Thoracic aorta (tissue), 2 donors: ENCODE measurements at regions not wholly inside any gene's neighbourhood (a gene's known extent, or its start where the extent isn't known, plus 50 kb on each side); places are given as distances from the start of the nearest gene placed in this dataset.

Source experiments
- ATAC-seq: fragments of 150-250 bp; one replicate; pipeline ENCODE4 v1.8.0; 2017; ENCODE audit warnings: low read depth; ENCODE audit not compliant: insufficient number of reproducible peaks, low FRiP score
- DNase-seq: peaks from one replicate; pipeline ENCODE4 v3.0.0-alpha.2; 2020; ENCODE audit warnings: low spot score
- H3K27ac ChIP-seq, 2 donors: fragments of 200-600 bp; sonication (generic); 1 replicate in 1 of 2; 2 replicates in 1 of 2; pipeline ENCODE4 v1.5.1; 2016; ENCODE audit warnings: mild to moderate bottlenecking in 2 of 2, moderate library complexity in 2 of 2
- H3K27me3 ChIP-seq: fragments of 200-600 bp; sonication (generic); replicated peaks from 2 replicates; pipeline ENCODE4 v1.6.0; 2016; ENCODE audit warnings: mild to moderate bottlenecking; ENCODE audit not compliant: insufficient read depth
- H3K36me3 ChIP-seq: fragments of 200-600 bp; sonication (generic); one replicate; pipeline ENCODE4 v1.5.1; 2016
- H3K4me1 ChIP-seq, 2 donors: fragments of 200-600 bp; sonication (generic); 1 replicate in 1 of 2; 2 replicates in 1 of 2; pipeline versions ENCODE4 v1.5.1 to v1.6.0; 2016; ENCODE audit warnings: low read depth in 2 of 2, mild to moderate bottlenecking in 1 of 2; ENCODE audit not compliant: control insufficient read depth in 1 of 2
- H3K4me3 ChIP-seq: fragments of 200-600 bp; sonication (generic); 2 replicates; pipeline ENCODE4 v1.5.1; 2016; ENCODE audit warnings: mild to moderate bottlenecking
- H3K9me3 ChIP-seq: fragments of 200-600 bp; sonication (generic); 2 replicates; pipeline ENCODE4 v1.5.1; 2016
- TF ChIP-seq, protein P1 (sequence below): fragments of 200-600 bp; sonication (generic); IDR thresholded peaks from one replicate; pipeline ENCODE4 v1.5.1; 2019; ENCODE audit warnings: antibody characterized with exemption

DNA sequence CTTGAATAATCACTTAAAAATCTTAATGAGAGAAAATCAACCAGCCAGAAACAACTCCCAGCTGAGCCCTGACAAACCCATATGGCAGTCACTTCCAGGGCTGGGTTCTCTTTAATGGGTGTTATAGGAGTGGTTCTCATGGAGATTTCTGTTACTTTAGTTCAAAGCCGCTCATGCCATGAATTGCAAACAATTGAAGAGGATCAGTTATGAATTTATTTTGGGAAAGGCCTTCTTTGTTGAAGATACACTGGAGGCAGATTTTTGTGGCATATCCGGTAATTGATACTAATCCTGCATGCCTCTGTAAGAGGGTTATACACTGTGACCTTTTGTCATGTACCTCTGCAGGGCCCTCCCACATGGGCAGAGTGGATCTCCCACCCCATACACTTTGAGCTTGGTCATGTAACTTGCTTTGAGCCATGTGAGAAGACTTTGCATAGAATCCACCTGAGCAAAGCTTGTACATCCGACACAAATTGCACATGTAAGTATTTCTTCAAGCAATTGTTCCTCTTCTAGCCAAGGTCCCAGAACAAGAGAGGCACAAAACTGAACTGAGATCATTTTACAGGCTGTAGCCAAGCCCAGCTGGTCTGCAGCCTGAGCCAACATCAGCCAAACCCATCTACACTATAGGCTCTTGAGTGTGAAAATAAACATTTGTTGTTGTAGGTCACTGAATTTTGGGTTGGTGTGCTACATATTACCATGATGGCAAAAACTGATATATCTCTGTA is 492.3 kb downstream of the PREX1 start:
- DNase-seq: no peak
- H3K4me1 ChIP-seq: peaks cover 5 to 11% of the 10 kb centered on the region in 2 donors
- ATAC-seq: no peak

DNA sequence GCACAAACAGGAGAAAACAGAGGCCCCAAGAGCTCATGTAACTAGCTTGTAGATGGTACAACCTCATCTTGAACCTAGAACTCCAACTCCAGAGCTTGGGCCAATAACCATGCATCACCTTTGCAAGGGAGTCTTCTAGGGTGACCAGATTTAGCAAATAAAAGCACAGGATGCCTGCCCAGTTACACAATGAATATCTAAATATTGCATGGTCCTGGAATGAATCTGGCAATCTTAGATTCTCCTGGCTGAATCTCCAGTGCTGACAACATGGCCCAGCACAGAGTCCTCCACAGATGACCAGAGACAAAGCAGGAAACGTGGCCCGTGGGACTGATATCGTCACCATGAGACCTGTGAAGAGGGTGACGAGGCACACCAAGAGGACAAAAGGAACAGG is 494.1 kb downstream of the PREX1 start:
- DNase-seq (no peak), ATAC-seq (no peak)
- Histone ChIP-seq H3K4me1 (peaks cover 0 to under 1% of the 10 kb centered on the region in 2 donors), H3K36me3 (no peaks in the 10 kb centered on the region), H3K9me3 (no peaks in the 10 kb centered on the region), H3K4me3 (no peak overlapping the region), H3K27ac (no peak overlapping the region), H3K27me3 (no peaks in the 10 kb centered on the region)
- TF ChIP-seq, protein P1, sequence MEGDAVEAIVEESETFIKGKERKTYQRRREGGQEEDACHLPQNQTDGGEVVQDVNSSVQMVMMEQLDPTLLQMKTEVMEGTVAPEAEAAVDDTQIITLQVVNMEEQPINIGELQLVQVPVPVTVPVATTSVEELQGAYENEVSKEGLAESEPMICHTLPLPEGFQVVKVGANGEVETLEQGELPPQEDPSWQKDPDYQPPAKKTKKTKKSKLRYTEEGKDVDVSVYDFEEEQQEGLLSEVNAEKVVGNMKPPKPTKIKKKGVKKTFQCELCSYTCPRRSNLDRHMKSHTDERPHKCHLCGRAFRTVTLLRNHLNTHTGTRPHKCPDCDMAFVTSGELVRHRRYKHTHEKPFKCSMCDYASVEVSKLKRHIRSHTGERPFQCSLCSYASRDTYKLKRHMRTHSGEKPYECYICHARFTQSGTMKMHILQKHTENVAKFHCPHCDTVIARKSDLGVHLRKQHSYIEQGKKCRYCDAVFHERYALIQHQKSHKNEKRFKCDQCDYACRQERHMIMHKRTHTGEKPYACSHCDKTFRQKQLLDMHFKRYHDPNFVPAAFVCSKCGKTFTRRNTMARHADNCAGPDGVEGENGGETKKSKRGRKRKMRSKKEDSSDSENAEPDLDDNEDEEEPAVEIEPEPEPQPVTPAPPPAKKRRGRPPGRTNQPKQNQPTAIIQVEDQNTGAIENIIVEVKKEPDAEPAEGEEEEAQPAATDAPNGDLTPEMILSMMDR: no peak

More for the DNA sequence above, 492.3 kb downstream of the PREX1 start:
- H3K27ac ChIP-seq: no peak overlapping the region
- H3K27me3 ChIP-seq: no peaks in the 10 kb centered on the region
- TF ChIP-seq, protein P1: no peak
- no peaks in the 10 kb centered on the region for H3K36me3 ChIP-seq
- no peaks in the 10 kb centered on the region for H3K9me3 ChIP-seq
- no peak overlapping the region for H3K4me3 ChIP-seq

DNA sequence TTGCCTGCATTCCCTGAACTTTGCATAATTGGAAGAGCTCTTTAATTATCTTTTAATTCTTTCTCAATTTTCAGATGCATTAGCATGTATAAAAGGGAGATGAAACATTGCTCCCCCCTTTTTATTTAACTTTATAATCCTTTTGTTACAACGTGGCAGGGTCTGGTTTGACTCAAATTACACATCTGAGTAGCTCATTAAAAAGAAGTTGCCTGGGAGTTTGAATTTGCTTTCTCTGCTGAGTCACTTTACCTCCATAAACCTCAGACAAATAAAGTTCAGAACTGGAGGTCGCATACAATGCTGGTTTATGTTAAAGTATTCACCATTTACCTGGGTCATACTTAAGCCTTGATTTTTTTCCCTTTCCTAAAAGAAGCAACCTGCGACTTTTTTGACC is 495.2 kb downstream of the PREX1 start:
- no peak for ATAC-seq
- H3K4me1 ChIP-seq: no peaks in the 10 kb centered on the region
- no peak for DNase-seq
- H3K4me3 ChIP-seq: no peak overlapping the region
- H3K36me3 ChIP-seq: no peaks in the 10 kb centered on the region
- TF ChIP-seq, protein P1: no peak
- H3K27me3 ChIP-seq: no peaks in the 10 kb centered on the region
- no peaks in the 10 kb centered on the region for H3K9me3 ChIP-seq
- H3K27ac ChIP-seq: no peak overlapping the region

DNA sequence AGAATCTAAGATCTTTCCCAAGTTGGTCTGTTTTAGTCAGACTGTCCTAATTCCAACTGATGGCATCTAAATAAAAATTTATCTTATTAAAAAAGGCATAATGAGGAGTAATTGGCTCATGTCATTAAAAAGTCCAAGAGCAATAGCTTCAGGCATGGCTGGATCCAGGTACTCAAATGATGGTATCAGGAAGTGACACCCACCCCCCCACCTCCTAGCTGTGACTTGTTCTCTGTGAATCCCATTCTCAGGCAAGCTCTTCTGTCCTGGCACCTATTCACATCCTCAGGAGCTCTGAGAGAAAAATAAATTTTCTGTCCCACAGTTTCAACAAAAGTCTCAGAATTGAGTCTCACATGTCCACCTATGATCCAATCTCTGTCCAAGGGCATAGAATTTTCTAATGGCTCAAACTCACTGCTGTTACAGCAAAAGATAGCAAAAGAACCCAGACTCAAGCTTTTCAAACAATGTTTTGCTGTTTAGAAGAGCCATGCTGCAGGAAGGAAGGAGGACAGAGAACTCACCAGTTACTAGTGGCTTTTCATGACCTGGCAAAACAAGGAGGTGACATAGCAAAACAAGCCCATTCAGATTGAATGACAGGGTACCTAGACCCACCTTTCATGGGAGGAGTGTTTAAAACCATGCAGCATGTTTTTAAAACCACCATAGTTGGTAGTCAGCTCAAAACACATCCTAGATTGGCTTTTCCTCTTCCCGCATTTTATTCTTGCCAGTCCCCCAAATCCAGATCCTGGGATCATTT is 496.1 kb downstream of the PREX1 start:
- no peak overlapping the region for H3K27ac ChIP-seq
- ATAC-seq: no peak

More for the DNA sequence above, 496.1 kb downstream of the PREX1 start:
- H3K36me3 ChIP-seq: no peaks in the 10 kb centered on the region
- H3K9me3 ChIP-seq: no peaks in the 10 kb centered on the region
- no peak for DNase-seq
- no peak overlapping the region for H3K4me3 ChIP-seq
- TF ChIP-seq, protein P1: no peak
- H3K27me3 ChIP-seq: no peaks in the 10 kb centered on the region
- H3K4me1 ChIP-seq: peaks cover 0 to 6% of the 10 kb centered on the region in 2 donors
